Esophagus squamous epithelium (tissue), 5 donors: ENCODE measurements at regions not wholly inside any gene's neighbourhood (a gene's known extent, or its start where the extent isn't known, plus 50 kb on each side); places are given as distances from the start of the nearest gene placed in this dataset.

Source experiments
- DNase-seq: peaks from one replicate; lab custom pipeline; 2025; lab: John Stamatoyannopoulos, UW
- H3K27ac ChIP-seq, 4 donors: fragments of 200-600 bp; sonication (generic); one replicate each; pipeline ENCODE4 v1.5.1; 2016 to 2019; ENCODE audit warnings: mild to moderate bottlenecking in 1 of 4
- H3K27me3 ChIP-seq, 4 donors: fragments of 200-600 bp; sonication (generic); 1 replicate in 3 of 4; 2 replicates in 1 of 4; pipeline versions ENCODE4 v1.5.1 to v1.6.0; 2017 to 2021; ENCODE audit warnings: antibody characterized with exemption in 1 of 4
- H3K36me3 ChIP-seq, 3 donors: fragments of 200-600 bp; sonication (generic); one replicate each; pipeline ENCODE4 v1.5.1; 2016 to 2019
- H3K4me1 ChIP-seq, 3 donors: fragments of 200-600 bp; sonication (generic); one replicate each; pipeline ENCODE4 v1.5.1; 2017 to 2019
- H3K4me3 ChIP-seq, 4 donors: fragments of 200-600 bp; sonication (generic); 1 replicate in 3 of 4; 2 replicates in 1 of 4; pipeline ENCODE4 v1.5.1; 2016 to 2019; ENCODE audit warnings: mild to moderate bottlenecking in 2 of 4, moderate library complexity in 1 of 4
- H3K9me3 ChIP-seq, 3 donors: fragments of 200-600 bp; sonication (generic); one replicate each; pipeline ENCODE4 v1.5.1; 2016 to 2019
- CTCF ChIP-seq, 6 experiments: fragments of 450-650 bp in 4 of 6; fragments of 200-600 bp in 2 of 6; sonication (generic) in 2 of 6; IDR thresholded peaks; one replicate each; pipeline ENCODE4 v1.5.1; 2016 to 2019; ENCODE audit warnings: antibody characterized with exemption in 6 of 6, mild to moderate bottlenecking in 4 of 6, moderate library complexity in 4 of 6
- POLR2A ChIP-seq, 4 donors: fragments of 450-650 bp; IDR thresholded peaks; one replicate each; pipeline ENCODE4 v1.6.1; 2017; ENCODE audit warnings: antibody characterized with exemption in 4 of 4, mild to moderate bottlenecking in 4 of 4, moderate library complexity in 3 of 4
- WGBS, 2 donors: methylation state at CpG; one replicate each; pipeline ENCODE4 v1.1.5; 2018; 5-methylcytosine and 5-hydroxymethylcytosine counted together
- intact Hi-C: fragments of 100-400 bp; cut with DNase I; formaldehyde crosslinking; loops from one replicate; pipeline ENCODE4 v1.15.0; 2022
- donor health status: DM: yes; HTN: yes; CAD: no.

GRCh38 chr18:4605212-4605611, 150.1 kb upstream of the DLGAP1 start:
- Histone ChIP-seq H3K27ac (no peak overlapping the region), H3K36me3 (no peaks in the 10 kb centered on the region), H3K4me3 (no peak overlapping the region), H3K27me3 (no peaks in the 10 kb centered on the region), H3K9me3 (peaks cover 0 to 4% (median 0%) of the 10 kb centered on the region in 3 donors), H3K4me1 (no peaks in the 10 kb centered on the region)
- no peak for TF ChIP-seq POLR2A (IDR thresholded peaks at IDR 0.05)
- TF ChIP-seq CTCF (IDR thresholded peaks at IDR 0.05) = no peak
- 54 to 58% methylated on average over 3 of the region's 3 CpGs for WGBS, 2 donors
- intact Hi-C loops = no loop called here
- DNase-seq = no peak

GRCh38 chr18:4603955-4604354, 148.8 kb upstream of the DLGAP1 start:
- intact Hi-C loops = no loop called here
- DNase-seq = no peak
- WGBS, 2 donors = 84 to 93% methylated on average over 7 of the region's 7 CpGs
- no peak for TF ChIP-seq POLR2A (IDR thresholded peaks at IDR 0.05)
- no peak for TF ChIP-seq CTCF (IDR thresholded peaks at IDR 0.05)
- no peaks in the 10 kb centered on the region for H3K36me3 ChIP-seq
- no peaks in the 10 kb centered on the region for H3K4me1 ChIP-seq
- H3K27ac ChIP-seq = no peak overlapping the region
- H3K27me3 ChIP-seq = no peaks in the 10 kb centered on the region
- H3K9me3 ChIP-seq = peaks cover 0 to 4% (median 0%) of the 10 kb centered on the region in 3 donors
- no peak overlapping the region for H3K4me3 ChIP-seq

GRCh38 chr18:4599312-4599711, 144.2 kb upstream of the DLGAP1 start:
- Histone ChIP-seq H3K4me3 (no peak overlapping the region), H3K36me3 (no peaks in the 10 kb centered on the region), H3K4me1 (no peaks in the 10 kb centered on the region), H3K9me3 (peaks cover 0 to 4% (median 0%) of the 10 kb centered on the region in 3 donors), H3K27me3 (no peaks in the 10 kb centered on the region), H3K27ac (no peak overlapping the region)
- 53 to 56% methylated on average over 4 of the region's 4 CpGs for WGBS, 2 donors
- TF ChIP-seq CTCF (IDR thresholded peaks at IDR 0.05) (no peak), POLR2A (IDR thresholded peaks at IDR 0.05) (no peak)
- intact Hi-C loops = no loop called here
- no peak for DNase-seq

GRCh38 chr18:4597301-4597700, 142.2 kb upstream of the DLGAP1 start:
- H3K4me1 ChIP-seq = no peaks in the 10 kb centered on the region
- H3K27ac ChIP-seq = no peak overlapping the region
- H3K9me3 ChIP-seq = no peaks in the 10 kb centered on the region
- TF ChIP-seq CTCF (IDR thresholded peaks at IDR 0.05) = no peak
- H3K4me3 ChIP-seq = no peak overlapping the region
- no peak for DNase-seq
- H3K36me3 ChIP-seq = no peaks in the 10 kb centered on the region
- intact Hi-C loops = no loop called here
- WGBS, 2 donors = 77 to 83% methylated on average over 3 of the region's 3 CpGs
- H3K27me3 ChIP-seq = no peaks in the 10 kb centered on the region

GRCh38 chr18:4593895-4594294, 138.8 kb upstream of the DLGAP1 start:
- Histone ChIP-seq H3K27ac (no peak overlapping the region), H3K27me3 (no peaks in the 10 kb centered on the region), H3K9me3 (peaks cover 0 to 4% (median 0%) of the 10 kb centered on the region in 3 donors), H3K4me1 (no peaks in the 10 kb centered on the region), H3K36me3 (no peaks in the 10 kb centered on the region), H3K4me3 (no peak overlapping the region)
- 86 to 92% methylated on average over 1 of the region's 1 CpG for WGBS, 2 donors
- no peak for DNase-seq
- intact Hi-C loops = no loop called here
- TF ChIP-seq CTCF (IDR thresholded peaks at IDR 0.05) = no peak
